ENCODE measurements at regions not wholly inside any gene's neighbourhood (a gene's known extent, or its start where the extent isn't known, plus 50 kb on each side); places are given as distances from the start of the nearest gene placed in this dataset.

GRCh38 chr7:4523219-4523618 is 158.9 kb upstream of the FOXK1 start:
- TF ChIP-seq, protein P1, sequence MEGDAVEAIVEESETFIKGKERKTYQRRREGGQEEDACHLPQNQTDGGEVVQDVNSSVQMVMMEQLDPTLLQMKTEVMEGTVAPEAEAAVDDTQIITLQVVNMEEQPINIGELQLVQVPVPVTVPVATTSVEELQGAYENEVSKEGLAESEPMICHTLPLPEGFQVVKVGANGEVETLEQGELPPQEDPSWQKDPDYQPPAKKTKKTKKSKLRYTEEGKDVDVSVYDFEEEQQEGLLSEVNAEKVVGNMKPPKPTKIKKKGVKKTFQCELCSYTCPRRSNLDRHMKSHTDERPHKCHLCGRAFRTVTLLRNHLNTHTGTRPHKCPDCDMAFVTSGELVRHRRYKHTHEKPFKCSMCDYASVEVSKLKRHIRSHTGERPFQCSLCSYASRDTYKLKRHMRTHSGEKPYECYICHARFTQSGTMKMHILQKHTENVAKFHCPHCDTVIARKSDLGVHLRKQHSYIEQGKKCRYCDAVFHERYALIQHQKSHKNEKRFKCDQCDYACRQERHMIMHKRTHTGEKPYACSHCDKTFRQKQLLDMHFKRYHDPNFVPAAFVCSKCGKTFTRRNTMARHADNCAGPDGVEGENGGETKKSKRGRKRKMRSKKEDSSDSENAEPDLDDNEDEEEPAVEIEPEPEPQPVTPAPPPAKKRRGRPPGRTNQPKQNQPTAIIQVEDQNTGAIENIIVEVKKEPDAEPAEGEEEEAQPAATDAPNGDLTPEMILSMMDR (IDR thresholded peaks at IDR 0.05) = no peak
- TF ChIP-seq POLR2A (IDR thresholded peaks at IDR 0.05) (no peak), POLR2AphosphoS5 (IDR thresholded peaks at IDR 0.05) (no peak)

Measured in breast epithelium (tissue), 3 donors.